CD4-positive, alpha-beta T cell treated with Interleukin-15 for 1 hour (primary cell): ENCODE measurements at regions not wholly inside any gene's neighbourhood (a gene's known extent, or its start where the extent isn't known, plus 50 kb on each side); places are given as distances from the start of the nearest gene placed in this dataset.
"Not testable (repeated sequence)": the region's sequence is repeated elsewhere in the genome, so short reads cannot be mapped to it uniquely, and the experiment has no call there.

ENCODE experiments used
- DNase-seq: peaks from one replicate; pipeline ENCODE4 v3.0.0-alpha.2; 2020

GRCh38 chr6:131336596-131336995, 201.3 kb downstream of the AKAP7 start:
- DNase-seq = no peak

GRCh38 chr6:131346896-131347295, 211.6 kb downstream of the AKAP7 start:
- DNase-seq = not testable (repeated sequence)

GRCh38 chr6:131348572-131348971, 213.3 kb downstream of the AKAP7 start:
- DNase-seq = no peak

- no peak for DNase-seq
Observed at GRCh38 chr6:131349199-131349598, 213.9 kb downstream of the AKAP7 start.

- no peak for DNase-seq
Observed at GRCh38 chr6:131353106-131353505, 217.8 kb downstream of the AKAP7 start.

GRCh38 chr6:131353876-131354275, 218.6 kb downstream of the AKAP7 start:
- DNase-seq = no peak

GRCh38 chr6:131354356-131354755, 218.7 kb upstream of the ARG1 start:
- DNase-seq = no peak

- no peak for DNase-seq
Observed at GRCh38 chr6:131356161-131356560, 216.9 kb upstream of the ARG1 start.

GRCh38 chr6:131357501-131357900, 215.5 kb upstream of the ARG1 start:
- DNase-seq = no peak

GRCh38 chr6:131362070-131362469, 211.0 kb upstream of the ARG1 start:
- no peak for DNase-seq

GRCh38 chr6:131362696-131363095, 210.3 kb upstream of the ARG1 start:
- DNase-seq = no peak

GRCh38 chr6:131363947-131364834, 208.8 kb upstream of the ARG1 start:
- no peak for DNase-seq

- no peak for DNase-seq
Observed at GRCh38 chr6:131366223-131366622, 206.8 kb upstream of the ARG1 start.

GRCh38 chr6:131367206-131367873, 205.7 kb upstream of the ARG1 start:
- no peak for DNase-seq

- DNase-seq = no peak
Observed at GRCh38 chr6:131368198-131368911, 204.7 kb upstream of the ARG1 start.

GRCh38 chr6:131372535-131372934, 200.5 kb upstream of the ARG1 start:
- DNase-seq = no peak

- DNase-seq = no peak
Observed at GRCh38 chr6:131377112-131377705, 195.8 kb upstream of the ARG1 start.

GRCh38 chr6:131378874-131379273, 194.2 kb upstream of the ARG1 start:
- no peak for DNase-seq

- no peak for DNase-seq
Observed at GRCh38 chr6:131379948-131380347, 193.1 kb upstream of the ARG1 start.

- DNase-seq = no peak
Observed at GRCh38 chr6:131381052-131381708, 191.8 kb upstream of the ARG1 start.

- DNase-seq = no peak
Observed at GRCh38 chr6:131381709-131382093, 191.3 kb upstream of the ARG1 start.

- no peak for DNase-seq
Observed at GRCh38 chr6:131382631-131383030, 190.4 kb upstream of the ARG1 start.
